ENCODE measurements at regions not wholly inside any gene's neighbourhood (a gene's known extent, or its start where the extent isn't known, plus 50 kb on each side); places are given as distances from the start of the nearest gene placed in this dataset.
"Not testable (repeated sequence)": the region's sequence is repeated elsewhere in the genome, so short reads cannot be mapped to it uniquely, and the experiment has no call there.

DNA sequence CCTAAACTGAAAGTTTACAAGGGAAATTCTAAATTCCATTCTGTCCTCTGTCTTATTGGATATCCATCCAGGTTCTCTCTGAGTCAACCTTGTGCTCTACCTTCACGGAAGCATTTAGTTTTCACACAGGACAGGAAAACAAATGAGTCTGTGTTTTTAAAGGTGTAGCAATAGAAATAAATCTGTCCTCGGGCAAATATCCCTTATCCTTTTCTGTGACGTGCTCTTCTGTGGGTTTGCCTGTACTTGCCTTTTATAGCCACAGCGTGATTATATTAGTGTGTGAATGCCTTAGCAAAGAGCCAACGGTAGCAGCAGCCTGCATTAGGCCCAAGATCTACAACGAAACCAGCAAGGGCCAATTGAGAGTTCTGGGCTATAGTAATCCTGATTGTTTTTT, 127.2 kb upstream of the PLSCR5 start:
- no peak for DNase-seq

DNA sequence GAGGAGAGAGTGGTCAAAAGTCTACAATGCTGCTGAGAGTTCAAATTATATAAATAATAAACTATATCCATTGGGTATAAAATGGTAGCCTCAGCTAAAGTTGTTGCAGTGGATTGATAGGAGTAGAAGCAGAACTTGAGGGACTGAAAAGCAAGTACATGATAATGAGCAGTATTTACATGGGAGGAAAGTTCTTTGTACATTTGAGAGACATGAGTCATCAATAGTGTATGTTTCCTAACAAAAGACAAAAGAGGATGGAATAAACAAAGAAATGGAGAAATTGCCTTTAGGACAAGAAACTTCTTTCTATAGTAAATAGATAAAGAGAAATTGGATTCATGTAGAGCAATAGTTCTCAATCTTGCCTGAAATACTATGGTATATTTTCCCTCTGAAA, 110.0 kb upstream of the PLSCR5 start:
- DNase-seq = no peak

DNA sequence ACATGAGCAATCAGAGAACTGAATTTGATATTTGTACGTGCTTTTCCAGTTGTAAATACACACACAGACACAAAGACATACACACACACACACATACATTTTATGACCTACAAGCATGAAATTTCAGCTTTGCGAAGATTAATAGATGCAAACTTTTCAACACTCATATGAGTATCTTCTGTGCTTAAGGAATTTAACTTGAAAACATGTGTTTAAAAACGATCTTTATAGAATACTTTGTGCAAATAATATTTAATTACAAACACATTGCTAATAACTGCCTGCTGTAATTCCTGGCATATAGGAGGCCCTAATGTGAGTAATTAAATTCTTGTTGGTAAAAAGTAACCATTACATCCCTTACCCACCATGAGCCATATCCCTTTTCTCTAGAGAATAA, 107.7 kb upstream of the PLSCR5 start:
- DNase-seq = no peak

DNA sequence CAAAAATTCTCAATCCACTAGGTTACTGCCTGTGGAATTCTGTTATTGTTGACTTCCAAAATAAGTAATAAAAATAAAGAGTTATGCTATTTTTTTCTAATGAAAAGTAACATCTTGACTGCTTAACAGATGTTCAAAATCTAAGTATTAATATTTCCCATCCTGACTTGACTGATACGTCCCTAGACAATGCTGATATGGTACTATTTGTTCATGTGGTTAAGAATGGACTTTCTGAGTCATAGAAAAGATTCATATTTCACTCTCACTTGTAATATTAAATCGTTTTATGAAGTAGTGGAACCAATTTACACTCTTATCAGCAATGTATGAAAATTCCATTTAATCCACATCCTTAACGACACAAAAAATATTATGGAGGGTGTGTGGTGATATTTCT, 104.8 kb upstream of the PLSCR5 start:
- no peak for DNase-seq

DNA sequence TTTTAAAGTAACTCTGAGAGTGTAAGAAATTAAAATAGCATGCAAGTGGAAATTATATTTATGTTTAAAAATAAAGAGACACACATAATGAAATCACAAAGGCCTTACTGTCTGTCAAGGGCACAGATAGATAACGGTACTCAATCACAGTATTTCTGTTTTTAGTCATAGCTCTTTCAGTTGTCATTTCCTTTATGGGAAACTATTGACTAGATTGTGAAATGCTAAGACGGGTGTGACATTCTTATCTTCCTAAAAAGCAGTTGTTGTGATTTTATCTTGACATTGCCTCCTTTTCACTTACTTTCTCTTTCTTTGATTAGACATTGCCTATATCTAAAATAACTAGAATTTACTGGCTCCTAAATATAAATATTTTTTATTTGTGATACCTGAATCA, 100.1 kb upstream of the PLSCR5 start:
- no peak for DNase-seq

DNA sequence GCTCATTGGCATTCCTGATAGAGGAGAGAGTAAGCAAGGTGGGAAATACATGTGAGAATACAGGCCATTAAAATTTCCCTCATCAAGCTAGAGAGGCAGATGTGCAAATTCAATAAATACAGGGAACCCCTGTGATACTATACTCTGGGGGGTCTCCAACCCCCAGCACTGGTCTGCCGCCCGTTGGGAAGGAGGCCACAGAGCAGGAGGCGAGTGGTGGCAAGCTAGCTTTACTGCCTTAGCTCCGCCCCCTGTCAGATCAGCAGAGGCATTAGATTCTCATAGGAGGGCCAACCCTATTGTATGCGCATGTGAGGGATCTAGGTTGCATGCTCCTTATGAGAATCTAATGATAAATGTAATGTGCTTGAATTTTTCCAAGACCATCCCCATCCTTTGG, 97.1 kb upstream of the PLSCR5 start:
- no peak for DNase-seq

DNA sequence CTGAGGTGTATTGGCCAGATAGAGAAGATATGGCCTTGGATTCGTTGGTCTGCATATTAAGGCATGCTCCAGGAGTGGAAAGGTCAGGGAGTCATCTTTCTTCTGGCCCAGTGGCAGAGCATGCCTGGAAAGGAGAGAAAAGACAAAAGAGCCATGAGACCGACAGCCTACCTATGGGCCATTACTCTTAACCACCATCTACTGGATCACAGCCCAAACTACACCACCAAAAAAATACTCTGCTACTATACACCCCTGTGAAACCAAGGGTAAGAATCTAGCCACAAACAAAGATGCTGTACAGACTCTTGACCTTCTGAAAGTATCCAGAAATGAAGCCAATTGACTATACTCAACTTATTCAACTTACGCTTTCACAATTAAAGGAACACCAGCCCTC, 96.1 kb upstream of the PLSCR5 start:
- no peak for DNase-seq

DNA sequence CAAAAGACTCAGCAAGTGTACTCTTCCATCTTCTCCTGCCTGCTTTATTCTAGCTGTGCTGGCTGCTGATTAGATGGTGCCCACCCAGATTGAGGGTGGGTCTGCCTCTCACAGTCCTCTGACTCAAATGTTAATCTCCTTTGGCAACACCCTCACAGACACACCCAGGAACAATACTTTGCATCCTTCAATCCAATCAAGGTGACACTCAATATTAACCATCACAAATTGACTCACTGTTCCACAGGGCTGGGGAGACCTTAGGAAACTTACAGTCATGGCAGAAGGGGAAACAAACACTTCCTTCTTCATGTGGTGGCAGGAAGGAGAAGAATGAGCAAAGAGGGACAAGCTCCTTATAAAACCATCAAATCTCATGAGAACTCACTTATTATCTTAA, 94.9 kb upstream of the PLSCR5 start:
- DNase-seq = not testable (repeated sequence)

DNA sequence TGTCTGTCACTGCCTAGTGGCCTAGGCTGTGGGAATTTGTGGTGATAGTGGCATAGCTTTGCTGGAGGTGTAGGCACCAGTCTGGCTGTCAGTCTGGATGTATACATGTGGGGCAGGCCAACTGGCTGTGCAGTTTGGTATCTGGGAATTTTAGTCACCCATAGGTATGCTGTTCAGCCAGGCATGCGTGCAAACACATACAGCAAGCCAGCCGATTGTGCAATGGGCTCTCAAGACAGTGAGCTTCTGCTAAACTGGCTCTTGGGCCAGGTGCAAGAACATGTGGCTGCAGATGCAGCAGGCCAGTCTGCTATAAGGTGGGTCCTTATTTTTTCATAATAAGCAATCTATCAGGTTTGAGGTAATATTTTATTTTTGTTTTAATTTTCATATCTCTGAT, 87.1 kb upstream of the PLSCR5 start:
- DNase-seq = no peak

DNA sequence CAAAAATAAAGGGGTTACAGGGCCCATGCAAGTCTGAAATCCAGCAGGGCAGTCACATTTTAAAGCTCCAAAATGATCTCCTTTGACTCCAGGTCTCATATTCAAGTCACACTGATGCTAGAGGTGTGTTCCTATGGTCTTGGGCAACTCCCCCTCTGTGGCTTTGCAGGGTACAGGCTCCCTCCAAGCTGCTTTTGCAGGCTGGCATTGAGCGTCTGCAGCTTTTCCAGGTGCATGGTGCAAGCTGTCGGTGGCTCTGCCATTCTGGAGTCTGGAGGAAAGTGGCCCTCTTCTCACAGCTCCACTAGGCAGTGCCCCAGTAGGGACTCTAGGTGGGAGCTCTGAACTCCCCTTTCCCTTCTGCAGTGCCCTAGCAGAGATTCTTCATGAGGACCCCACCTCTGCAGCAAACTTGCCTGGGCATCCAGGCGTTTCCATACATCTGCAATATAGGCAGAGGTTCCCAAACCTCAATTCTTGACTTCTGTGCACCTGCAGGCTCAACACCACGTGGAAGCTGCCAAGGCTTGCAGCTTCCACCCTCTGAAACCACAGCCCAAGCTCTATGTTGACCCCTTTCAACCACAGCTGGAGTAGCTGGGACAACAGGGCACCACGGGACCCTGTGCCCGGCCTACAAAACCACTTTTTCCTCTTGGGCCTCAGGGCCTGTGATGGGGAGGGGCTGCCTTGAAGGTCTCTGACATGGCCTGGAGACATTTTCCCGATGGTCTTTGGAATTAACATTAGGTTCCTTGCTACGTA, 80.1 kb upstream of the PLSCR5 start:
- no peak for DNase-seq

DNA sequence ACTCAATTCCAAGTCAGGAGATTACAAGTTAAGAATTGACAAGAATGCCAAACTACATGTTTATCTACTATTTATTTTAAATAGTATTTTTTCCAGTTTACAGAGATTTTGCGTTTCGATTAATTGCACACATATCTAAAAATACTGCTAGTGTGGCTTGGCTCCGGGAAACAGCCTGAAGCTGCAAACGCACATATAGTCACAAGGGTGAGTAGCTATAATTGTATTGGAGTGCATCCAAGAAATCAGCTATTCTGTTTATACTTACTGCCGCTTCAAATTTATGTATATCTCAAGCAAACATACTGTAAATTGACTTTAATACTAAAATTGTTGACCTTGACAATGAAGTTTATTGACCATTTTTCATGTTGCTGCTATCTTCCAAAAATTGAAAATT, 77.0 kb upstream of the PLSCR5 start:
- no peak for DNase-seq

DNA sequence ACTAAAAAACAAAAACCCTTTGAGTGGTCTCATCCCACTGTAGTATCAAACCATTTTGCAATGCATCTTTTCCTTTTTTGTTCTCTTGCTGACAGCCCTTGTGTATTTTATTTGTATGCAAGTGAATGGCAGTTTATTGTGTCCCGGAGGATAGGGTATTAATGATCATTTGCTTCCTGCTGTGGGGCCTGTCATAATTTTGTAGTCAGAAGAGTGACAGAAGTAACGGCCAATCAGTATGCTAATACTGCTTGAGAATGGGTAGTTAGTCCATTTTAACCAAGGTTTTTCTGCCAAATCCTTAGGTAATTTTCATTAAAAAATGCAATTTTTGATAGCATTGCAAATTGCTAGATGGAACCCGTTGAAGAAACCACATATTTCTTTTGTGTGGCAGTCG, 75.5 kb upstream of the PLSCR5 start:
- DNase-seq = no peak

DNA sequence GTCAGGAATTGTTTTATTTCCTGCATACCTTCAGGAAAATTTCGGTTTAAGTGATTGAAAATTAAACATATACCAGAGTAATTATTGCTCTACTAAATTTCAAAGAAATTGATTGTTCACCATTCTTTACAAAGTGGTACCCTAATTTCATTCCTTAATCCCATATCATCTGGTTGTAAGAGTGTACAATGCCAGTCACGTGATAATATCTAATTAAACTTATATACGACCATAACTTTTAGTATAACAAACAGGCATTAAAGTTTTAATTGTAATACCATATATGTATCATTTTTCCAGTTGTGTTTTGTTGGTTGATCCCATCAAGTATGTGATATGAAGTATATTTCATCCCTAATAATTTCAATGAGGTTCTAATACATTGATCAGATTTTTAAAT, 74.8 kb upstream of the PLSCR5 start:
- DNase-seq = no peak

DNA sequence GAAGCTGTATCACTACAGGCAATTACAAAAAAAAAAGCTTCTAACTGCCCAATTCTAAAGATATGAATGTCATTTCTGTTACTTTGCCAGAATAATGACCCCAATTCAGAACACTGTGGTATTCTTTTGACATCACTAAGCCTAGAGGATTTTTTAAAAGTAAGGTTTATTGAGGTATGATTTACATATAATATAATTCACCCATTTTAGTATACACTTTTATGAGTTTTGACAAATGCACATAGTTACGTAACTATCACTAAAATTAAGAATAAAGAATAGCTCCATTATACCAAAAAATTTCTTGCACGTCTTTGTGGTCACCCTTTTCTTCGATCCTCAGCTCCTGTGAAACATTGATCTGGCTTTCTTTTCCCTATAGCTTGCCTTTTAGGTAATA, 74.0 kb upstream of the PLSCR5 start:
- no peak for DNase-seq

DNA sequence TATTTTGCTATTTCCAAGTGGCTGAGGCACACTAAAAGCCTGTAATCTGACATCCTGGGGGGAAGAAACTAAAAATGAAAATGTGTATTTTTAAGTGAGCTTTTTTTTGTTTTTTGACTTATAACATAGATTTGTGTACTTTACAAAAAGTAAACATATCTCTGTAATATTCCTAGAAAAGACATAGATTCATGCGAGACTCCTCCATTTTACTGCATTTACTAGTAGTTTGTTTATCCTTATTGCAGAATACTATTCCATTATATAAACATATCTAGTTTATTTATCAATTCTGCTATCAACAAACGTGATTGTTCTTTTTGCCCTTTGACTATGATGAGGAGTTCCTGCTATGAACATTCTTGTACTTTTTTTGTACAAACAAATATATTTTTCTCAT, 67.8 kb upstream of the PLSCR5 start:
- DNase-seq = no peak

DNA sequence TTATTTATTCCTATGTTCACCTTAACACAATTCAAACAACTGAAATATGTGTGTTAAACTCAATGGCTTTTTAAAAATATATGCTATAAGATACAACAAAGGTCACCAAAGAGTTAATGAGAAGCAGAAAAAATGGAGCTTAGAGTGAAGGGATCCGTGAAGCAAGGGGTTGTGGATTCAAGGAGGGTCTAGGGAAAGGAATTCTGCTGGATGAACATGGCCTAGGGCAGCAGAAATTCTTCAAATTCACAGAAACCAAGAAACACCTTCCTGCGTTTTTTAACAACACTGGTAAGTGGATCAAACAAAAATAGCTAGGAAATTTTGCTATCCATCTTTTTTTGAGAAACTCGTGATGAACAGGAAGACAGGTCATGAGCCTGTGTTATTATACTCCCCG, 59.3 kb upstream of the PLSCR5 start:
- no peak for DNase-seq

DNA sequence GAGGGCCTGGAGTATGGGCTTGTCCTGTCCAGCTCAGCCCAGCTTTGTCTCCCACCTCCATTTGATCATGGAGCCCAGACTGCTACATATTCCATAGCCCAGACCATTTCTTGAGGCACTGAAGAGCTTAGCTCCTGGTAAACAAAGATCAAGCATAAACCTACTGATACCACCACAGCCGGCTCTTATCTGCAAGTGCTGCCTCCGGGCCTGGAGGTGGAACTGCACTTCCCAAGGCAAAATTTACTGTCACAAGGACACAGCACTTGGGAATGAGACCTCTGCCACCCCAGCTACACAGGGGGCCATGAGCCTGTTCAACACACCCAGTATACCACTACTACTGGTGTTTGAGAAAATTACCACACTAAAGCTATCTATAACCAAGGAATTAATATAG, 53.7 kb upstream of the PLSCR5 start:
- no peak for DNase-seq

DNA sequence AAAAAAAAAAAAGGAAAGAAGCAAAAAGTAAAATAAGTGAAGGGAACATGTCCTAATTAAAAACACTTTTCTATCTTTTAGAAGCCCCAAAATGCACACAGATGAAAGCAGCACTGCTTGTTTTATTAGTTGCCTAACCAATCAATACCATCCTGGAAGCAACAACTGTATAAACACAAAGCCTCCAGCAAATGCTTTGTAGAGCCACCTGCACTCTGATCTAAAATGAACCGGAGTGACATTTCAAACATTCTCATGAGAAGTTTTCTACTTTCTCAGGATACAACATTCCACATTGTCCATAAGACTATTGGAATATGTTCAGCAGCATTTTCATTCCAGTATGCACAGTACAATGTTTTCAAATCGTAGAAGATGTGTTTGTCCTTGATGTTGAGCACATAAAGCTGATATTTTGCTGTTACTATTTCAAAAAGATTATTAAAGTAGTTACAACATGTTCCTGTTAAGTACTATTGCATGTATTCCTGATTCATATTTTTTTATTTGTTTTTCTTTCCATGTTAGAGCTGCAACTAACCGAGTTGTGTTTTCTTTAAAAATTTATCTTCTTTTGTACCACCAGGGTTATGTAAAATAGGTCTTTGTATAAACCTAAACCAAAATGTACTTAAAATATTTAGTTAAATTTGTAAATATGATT, 50.3 kb upstream of the PLSCR5 start:
- no peak for DNase-seq

Data from islet precursor cell (in vitro differentiated cells).